HEK293 (cell line): ENCODE measurements at regions not wholly inside any gene's neighbourhood (a gene's known extent, or its start where the extent isn't known, plus 50 kb on each side); places are given as distances from the start of the nearest gene placed in this dataset.

Experiments
- CTCF ChIA-PET: fragments of 350-600 bp; formaldehyde crosslinking; extraction: SDS; loops from one replicate; lab custom pipeline; 2021; ENCODE audit warnings: antibody characterized with exemption; lab: Yijun Ruan, JAX
- POLR2A ChIA-PET: fragments of 300-600 bp; formaldehyde crosslinking; extraction: SDS; loops from one replicate; lab custom pipeline; 2020; ENCODE audit warnings: antibody characterized with exemption, inconsistent platforms; lab: Yijun Ruan, JAX
- H3K27ac ChIP-seq: fragments of 200-500 bp; sonication (Bioruptor generic); 2 replicates; pipeline ENCODE4 v1.5.1; 2014; ENCODE audit warnings: low read depth, low read length, control low read depth, inconsistent platforms; ENCODE audit errors: extremely low read depth
- H3K36me3 ChIP-seq, 2 experiments: fragments of 200-500 bp in 1 of 2; sonication (Bioruptor generic) in 1 of 2; 1 replicate in 1 of 2; 2 replicates in 1 of 2; pipeline ENCODE4 v1.5.1; 2014 to 2017; ENCODE audit warnings: inconsistent platforms in 2 of 2, low read length in 2 of 2; ENCODE audit not compliant: control insufficient read depth in 2 of 2, insufficient read depth in 1 of 2
- H3K4me1 ChIP-seq: fragments of 200-500 bp; sonication (Bioruptor generic); 2 replicates; pipeline ENCODE4 v1.5.1; 2014; ENCODE audit warnings: mild to moderate bottlenecking, low read length, inconsistent platforms; ENCODE audit not compliant: control insufficient read depth, insufficient read depth
- H3K4me3 ChIP-seq: 2 replicates; pipeline ENCODE4 v1.5.1; 2011; ENCODE audit warnings: low read depth, mild to moderate bottlenecking, control low read depth, low read length, moderate library complexity
- H3K9me3 ChIP-seq: fragments of 200-500 bp; sonication (Bioruptor generic); 2 replicates; pipeline ENCODE4 v1.5.1; 2014; ENCODE audit warnings: low read depth, low read length, inconsistent platforms; ENCODE audit not compliant: control insufficient read depth, insufficient read depth
- GFI1B ChIP-seq: fragments of 450-650 bp; formaldehyde crosslinking; IDR thresholded peaks from 2 replicates; pipeline ENCODE4 v1.5.1; 2016; ENCODE audit warnings: missing biosample characterization, missing genetic modification characterization
- MEIS1 ChIP-seq: sonication (generic); formaldehyde crosslinking; IDR thresholded peaks from 2 replicates; pipeline ENCODE4 v1.8.1; 2022; ENCODE audit warnings: missing genetic modification reagents, mild to moderate bottlenecking, borderline replicate concordance
- PBX3 ChIP-seq: sonication (generic); formaldehyde crosslinking; IDR thresholded peaks from 2 replicates; pipeline ENCODE4 v1.8.1; 2022; ENCODE audit warnings: mild to moderate bottlenecking, moderate library complexity, missing genetic modification reagents
- SETDB1 ChIP-seq: IDR thresholded peaks from one replicate; pipeline ENCODE4 v1.6.1; 2017; ENCODE audit warnings: mild to moderate bottlenecking, low read length, moderate library complexity, mixed read lengths; ENCODE audit not compliant: insufficient read length
- SP7 ChIP-seq: fragments of 450-650 bp; formaldehyde crosslinking; IDR thresholded peaks from 2 replicates; pipeline ENCODE4 v1.5.1; 2016; ENCODE audit warnings: missing biosample characterization, missing genetic modification characterization
- TRIM28 ChIP-seq: IDR thresholded peaks from 2 replicates; pipeline ENCODE4 v1.6.1; 2011; ENCODE audit warnings: low read length, control low read depth, borderline replicate concordance
- YY1 ChIP-seq: fragments of 450-650 bp; formaldehyde crosslinking; IDR thresholded peaks from 2 replicates; pipeline ENCODE4 v1.5.1; 2018; ENCODE audit warnings: missing biosample characterization, missing genetic modification characterization
- ZBTB10 ChIP-seq: fragments of 450-650 bp; formaldehyde crosslinking; IDR thresholded peaks from 2 replicates; pipeline ENCODE4 v1.5.1; 2016; ENCODE audit warnings: missing biosample characterization, missing genetic modification characterization
- ZFP37 ChIP-seq: fragments of 450-650 bp; formaldehyde crosslinking; IDR thresholded peaks from 2 replicates; pipeline ENCODE4 v1.5.1; 2016; ENCODE audit warnings: missing biosample characterization, missing genetic modification characterization
- ZNF138 ChIP-seq: fragments of 450-650 bp; formaldehyde crosslinking; IDR thresholded peaks from 2 replicates; pipeline ENCODE4 v1.5.1; 2016; ENCODE audit warnings: missing biosample characterization, missing genetic modification characterization, borderline replicate concordance
- ZNF184 ChIP-seq: fragments of 450-650 bp; IDR thresholded peaks from 2 replicates; pipeline ENCODE4 v1.5.1; 2018; ENCODE audit warnings: missing biosample characterization, mild to moderate bottlenecking, missing genetic modification characterization
- ZNF202 ChIP-seq: fragments of 450-650 bp; formaldehyde crosslinking; IDR thresholded peaks from 2 replicates; pipeline ENCODE4 v1.5.1; 2016; ENCODE audit warnings: missing biosample characterization, missing genetic modification characterization, borderline replicate concordance
- ZNF311 ChIP-seq: fragments of 450-650 bp; formaldehyde crosslinking; IDR thresholded peaks from 2 replicates; pipeline ENCODE4 v1.5.1; 2017; ENCODE audit warnings: missing biosample characterization, missing genetic modification characterization, borderline replicate concordance
- ZNF48 ChIP-seq: fragments of 450-650 bp; formaldehyde crosslinking; IDR thresholded peaks from 2 replicates; pipeline ENCODE4 v1.5.1; 2016; ENCODE audit warnings: missing biosample characterization, missing genetic modification characterization
- ZNF610 ChIP-seq: fragments of 450-650 bp; formaldehyde crosslinking; IDR thresholded peaks from 2 replicates; pipeline ENCODE4 v1.5.1; 2016; ENCODE audit warnings: missing biosample characterization, missing genetic modification characterization, borderline replicate concordance
- ZNF791 ChIP-seq: fragments of 450-650 bp; formaldehyde crosslinking; IDR thresholded peaks from 2 replicates; pipeline ENCODE4 v1.5.1; 2016; ENCODE audit warnings: missing biosample characterization, missing genetic modification characterization
- ZSCAN16 ChIP-seq: fragments of 450-650 bp; formaldehyde crosslinking; IDR thresholded peaks from 2 replicates; pipeline ENCODE4 v1.5.1; 2016; ENCODE audit warnings: missing biosample characterization, missing genetic modification characterization
- ZSCAN30 ChIP-seq: fragments of 450-650 bp; IDR thresholded peaks from 2 replicates; pipeline ENCODE4 v1.5.1; 2018; ENCODE audit warnings: missing biosample characterization, mild to moderate bottlenecking, missing genetic modification characterization, moderate library complexity
- TF ChIP-seq, protein P1 (sequence below): fragments of 450-650 bp; formaldehyde crosslinking; IDR thresholded peaks from 2 replicates; pipeline ENCODE4 v1.5.1; 2016; ENCODE audit warnings: missing biosample characterization, missing genetic modification characterization
- TF ChIP-seq, protein P2 (sequence below): fragments of 450-650 bp; formaldehyde crosslinking; IDR thresholded peaks from 2 replicates; pipeline ENCODE4 v1.5.1; 2016; ENCODE audit warnings: missing biosample characterization, missing genetic modification characterization, borderline replicate concordance
- TF ChIP-seq, protein P3 (sequence below): fragments of 450-650 bp; formaldehyde crosslinking; IDR thresholded peaks from 2 replicates; pipeline ENCODE4 v1.5.1; 2016; ENCODE audit warnings: missing biosample characterization, missing genetic modification characterization

GRCh38 chr4:18735740-18736268, 714.2 kb upstream of the LCORL start (continued):
- TF ChIP-seq, protein P1, sequence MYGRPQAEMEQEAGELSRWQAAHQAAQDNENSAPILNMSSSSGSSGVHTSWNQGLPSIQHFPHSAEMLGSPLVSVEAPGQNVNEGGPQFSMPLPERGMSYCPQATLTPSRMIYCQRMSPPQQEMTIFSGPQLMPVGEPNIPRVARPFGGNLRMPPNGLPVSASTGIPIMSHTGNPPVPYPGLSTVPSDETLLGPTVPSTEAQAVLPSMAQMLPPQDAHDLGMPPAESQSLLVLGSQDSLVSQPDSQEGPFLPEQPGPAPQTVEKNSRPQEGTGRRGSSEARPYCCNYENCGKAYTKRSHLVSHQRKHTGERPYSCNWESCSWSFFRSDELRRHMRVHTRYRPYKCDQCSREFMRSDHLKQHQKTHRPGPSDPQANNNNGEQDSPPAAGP, result no peak
- TF ChIP-seq, protein P2, sequence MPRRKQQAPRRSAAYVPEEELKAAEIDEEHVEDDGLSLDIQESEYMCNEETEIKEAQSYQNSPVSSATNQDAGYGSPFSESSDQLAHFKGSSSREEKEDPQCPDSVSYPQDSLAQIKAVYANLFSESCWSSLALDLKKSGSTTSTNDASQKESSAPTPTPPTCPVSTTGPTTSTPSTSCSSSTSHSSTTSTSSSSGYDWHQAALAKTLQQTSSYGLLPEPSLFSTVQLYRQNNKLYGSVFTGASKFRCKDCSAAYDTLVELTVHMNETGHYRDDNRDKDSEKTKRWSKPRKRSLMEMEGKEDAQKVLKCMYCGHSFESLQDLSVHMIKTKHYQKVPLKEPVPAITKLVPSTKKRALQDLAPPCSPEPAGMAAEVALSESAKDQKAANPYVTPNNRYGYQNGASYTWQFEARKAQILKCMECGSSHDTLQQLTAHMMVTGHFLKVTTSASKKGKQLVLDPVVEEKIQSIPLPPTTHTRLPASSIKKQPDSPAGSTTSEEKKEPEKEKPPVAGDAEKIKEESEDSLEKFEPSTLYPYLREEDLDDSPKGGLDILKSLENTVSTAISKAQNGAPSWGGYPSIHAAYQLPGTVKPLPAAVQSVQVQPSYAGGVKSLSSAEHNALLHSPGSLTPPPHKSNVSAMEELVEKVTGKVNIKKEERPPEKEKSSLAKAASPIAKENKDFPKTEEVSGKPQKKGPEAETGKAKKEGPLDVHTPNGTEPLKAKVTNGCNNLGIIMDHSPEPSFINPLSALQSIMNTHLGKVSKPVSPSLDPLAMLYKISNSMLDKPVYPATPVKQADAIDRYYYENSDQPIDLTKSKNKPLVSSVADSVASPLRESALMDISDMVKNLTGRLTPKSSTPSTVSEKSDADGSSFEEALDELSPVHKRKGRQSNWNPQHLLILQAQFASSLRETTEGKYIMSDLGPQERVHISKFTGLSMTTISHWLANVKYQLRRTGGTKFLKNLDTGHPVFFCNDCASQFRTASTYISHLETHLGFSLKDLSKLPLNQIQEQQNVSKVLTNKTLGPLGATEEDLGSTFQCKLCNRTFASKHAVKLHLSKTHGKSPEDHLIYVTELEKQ (tag by site-specific recombination), result no peak
- no peak for TF ChIP-seq ZNF184
- TF ChIP-seq TRIM28, result no peak
- TF ChIP-seq GFI1B, result no peak
- TF ChIP-seq ZNF202 (tag by site-specific recombination), result no peak

- H3K4me3 ChIP-seq, result no peak overlapping the region
- H3K27ac ChIP-seq, result no peak overlapping the region
- no peaks in the 10 kb centered on the region for H3K4me1 ChIP-seq
- H3K36me3 ChIP-seq, result no peaks in the 10 kb centered on the region
- no peak for TF ChIP-seq SP7
- TF ChIP-seq, protein P3, sequence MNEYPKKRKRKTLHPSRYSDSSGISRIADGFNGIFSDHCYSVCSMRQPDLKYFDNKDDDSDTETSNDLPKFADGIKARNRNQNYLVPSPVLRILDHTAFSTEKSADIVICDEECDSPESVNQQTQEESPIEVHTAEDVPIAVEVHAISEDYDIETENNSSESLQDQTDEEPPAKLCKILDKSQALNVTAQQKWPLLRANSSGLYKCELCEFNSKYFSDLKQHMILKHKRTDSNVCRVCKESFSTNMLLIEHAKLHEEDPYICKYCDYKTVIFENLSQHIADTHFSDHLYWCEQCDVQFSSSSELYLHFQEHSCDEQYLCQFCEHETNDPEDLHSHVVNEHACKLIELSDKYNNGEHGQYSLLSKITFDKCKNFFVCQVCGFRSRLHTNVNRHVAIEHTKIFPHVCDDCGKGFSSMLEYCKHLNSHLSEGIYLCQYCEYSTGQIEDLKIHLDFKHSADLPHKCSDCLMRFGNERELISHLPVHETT (tag by site-specific recombination), result no peak
- no peak for TF ChIP-seq ZBTB10 (tag by site-specific recombination)
- TF ChIP-seq ZNF610 (tag by site-specific recombination), result no peak
- TF ChIP-seq ZNF311, result no peak
- no peak for TF ChIP-seq PBX3 (CRISPR knock-in tag)
- no peak for TF ChIP-seq ZSCAN30
- no peak for TF ChIP-seq ZNF791 (tag by site-specific recombination)
- TF ChIP-seq ZFP37 (tag by site-specific recombination), result no peak
- no peak for TF ChIP-seq ZNF48 (tag by site-specific recombination)
- no peak for TF ChIP-seq ZNF138
- TF ChIP-seq ZSCAN16 (tag by site-specific recombination), result no peak
- no peak for TF ChIP-seq SETDB1
- TF ChIP-seq MEIS1, result no peak
- no peak for TF ChIP-seq YY1
- POLR2A ChIA-PET, result no interaction called here
- no peaks in the 10 kb centered on the region for H3K9me3 ChIP-seq
- CTCF ChIA-PET, result no interaction called here
Measured at GRCh38 chr4:18734405-18734804, 712.9 kb upstream of the LCORL start.
